ENCODE measurements at regions not wholly inside any gene's neighbourhood (a gene's known extent, or its start where the extent isn't known, plus 50 kb on each side); places are given as distances from the start of the nearest gene placed in this dataset.

DNA sequence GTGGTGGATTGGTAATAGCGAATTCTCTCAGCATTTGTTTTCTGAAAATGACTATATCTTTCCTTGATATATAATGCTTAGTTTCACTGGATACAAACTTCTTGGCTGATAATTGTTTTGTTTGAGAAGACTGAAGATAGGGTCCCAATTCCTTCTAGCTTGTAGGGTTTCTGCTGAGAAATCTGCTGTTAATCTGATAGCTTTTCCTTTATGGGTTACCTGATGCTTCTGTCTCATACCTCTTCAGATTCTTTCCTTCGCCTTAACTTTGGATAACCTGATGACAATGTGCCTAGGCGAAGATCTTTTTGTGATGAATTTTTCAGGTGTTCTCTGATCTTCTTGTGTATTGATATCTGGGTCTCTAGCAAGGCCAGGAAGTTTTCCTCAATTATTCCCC is 94.7 kb upstream of the ACO1 start:
- TF ChIP-seq, protein P1, sequence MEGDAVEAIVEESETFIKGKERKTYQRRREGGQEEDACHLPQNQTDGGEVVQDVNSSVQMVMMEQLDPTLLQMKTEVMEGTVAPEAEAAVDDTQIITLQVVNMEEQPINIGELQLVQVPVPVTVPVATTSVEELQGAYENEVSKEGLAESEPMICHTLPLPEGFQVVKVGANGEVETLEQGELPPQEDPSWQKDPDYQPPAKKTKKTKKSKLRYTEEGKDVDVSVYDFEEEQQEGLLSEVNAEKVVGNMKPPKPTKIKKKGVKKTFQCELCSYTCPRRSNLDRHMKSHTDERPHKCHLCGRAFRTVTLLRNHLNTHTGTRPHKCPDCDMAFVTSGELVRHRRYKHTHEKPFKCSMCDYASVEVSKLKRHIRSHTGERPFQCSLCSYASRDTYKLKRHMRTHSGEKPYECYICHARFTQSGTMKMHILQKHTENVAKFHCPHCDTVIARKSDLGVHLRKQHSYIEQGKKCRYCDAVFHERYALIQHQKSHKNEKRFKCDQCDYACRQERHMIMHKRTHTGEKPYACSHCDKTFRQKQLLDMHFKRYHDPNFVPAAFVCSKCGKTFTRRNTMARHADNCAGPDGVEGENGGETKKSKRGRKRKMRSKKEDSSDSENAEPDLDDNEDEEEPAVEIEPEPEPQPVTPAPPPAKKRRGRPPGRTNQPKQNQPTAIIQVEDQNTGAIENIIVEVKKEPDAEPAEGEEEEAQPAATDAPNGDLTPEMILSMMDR (IDR thresholded peaks at IDR 0.05), result no peak
- no peak for TF ChIP-seq POLR2A (IDR thresholded peaks at IDR 0.05)
